Liver (tissue), 8 donors: ENCODE measurements at regions not wholly inside any gene's neighbourhood (a gene's known extent, or its start where the extent isn't known, plus 50 kb on each side); places are given as distances from the start of the nearest gene placed in this dataset.

ENCODE experiments used
- DNase-seq: peaks from one replicate; pipeline ENCODE4 v3.0.0-alpha.2; 2017; ENCODE audit warnings: low spot score
- H3K27ac ChIP-seq, 2 donors: one replicate each; pipeline ENCODE4 v1.7.0; 2013; ENCODE audit warnings: inconsistent platforms in 2 of 2, low read length in 2 of 2, control low read depth in 1 of 2, low read depth in 1 of 2, mild to moderate bottlenecking in 1 of 2
- H3K27me3 ChIP-seq, 4 donors: one replicate each; pipeline versions ENCODE4 v1.6.1 to v1.7.0; 2013; ENCODE audit warnings: low read length in 3 of 4, inconsistent platforms in 1 of 4, mild to moderate bottlenecking in 1 of 4, moderate library complexity in 1 of 4; ENCODE audit not compliant: control insufficient read depth in 4 of 4, insufficient read depth in 4 of 4
- H3K36me3 ChIP-seq, 4 donors: one replicate each; pipeline versions ENCODE4 v1.6.1 to v1.7.0; 2013; ENCODE audit warnings: low read length in 3 of 4, mild to moderate bottlenecking in 3 of 4, low read depth in 1 of 4, moderate library complexity in 1 of 4; ENCODE audit not compliant: control insufficient read depth in 4 of 4, insufficient read depth in 3 of 4
- H3K4me1 ChIP-seq, 4 donors: one replicate each; pipeline versions ENCODE4 v1.6.1 to v1.7.0; 2013; ENCODE audit warnings: low read length in 3 of 4, mild to moderate bottlenecking in 3 of 4, moderate library complexity in 1 of 4; ENCODE audit not compliant: control insufficient read depth in 4 of 4, insufficient read depth in 4 of 4
- H3K4me3 ChIP-seq, 3 donors: one replicate each; pipeline versions ENCODE4 v1.6.1 to v1.7.0; 2013; ENCODE audit warnings: low read length in 3 of 3, control low read depth in 1 of 3, low read depth in 1 of 3, mild to moderate bottlenecking in 1 of 3
- H3K9ac ChIP-seq, 2 donors: one replicate each; pipeline ENCODE4 v1.7.0; 2013; ENCODE audit warnings: low read length in 2 of 2, mild to moderate bottlenecking in 2 of 2, moderate library complexity in 2 of 2, control low read depth in 1 of 2, low read depth in 1 of 2
- H3K9me3 ChIP-seq, 4 donors: one replicate each; pipeline versions ENCODE4 v1.6.1 to v1.7.0; 2013; ENCODE audit warnings: low read length in 3 of 4; ENCODE audit not compliant: control insufficient read depth in 4 of 4
- ATF3 ChIP-seq: IDR thresholded peaks from 2 replicates; pipeline ENCODE4 v1.6.1; 2016; ENCODE audit warnings: antibody characterized with exemption
- CTCF ChIP-seq: fragments of 150-350 bp; IDR thresholded peaks from 2 replicates; pipeline ENCODE4 v1.5.1; 2017; ENCODE audit warnings: improper control_type of control experiment, low read depth, low read length; ENCODE audit not compliant: missing input control
- EGR1 ChIP-seq, 2 donors: IDR thresholded peaks; 2 replicates each; pipeline ENCODE4 v1.6.1; 2016 to 2018; ENCODE audit warnings: antibody characterized with exemption in 2 of 2, low read depth in 2 of 2
- FOXA1 ChIP-seq: IDR thresholded peaks from 2 replicates; pipeline ENCODE4 v1.6.1; 2016; ENCODE audit warnings: antibody characterized with exemption
- FOXA2 ChIP-seq: IDR thresholded peaks from 2 replicates; pipeline ENCODE4 v1.6.1; 2016; ENCODE audit warnings: antibody characterized with exemption
- GABPA ChIP-seq, 2 donors: IDR thresholded peaks in 1 of 2; conservative IDR thresholded peaks in 1 of 2; 2 replicates each; pipeline ENCODE4 v1.6.1; 2016; ENCODE audit warnings: antibody characterized with exemption in 2 of 2, mild to moderate bottlenecking in 1 of 2, moderate library complexity in 1 of 2
- HNF4A ChIP-seq, 2 donors: conservative IDR thresholded peaks; 2 replicates each; pipeline ENCODE4 v1.6.1; 2016; ENCODE audit warnings: antibody characterized with exemption in 2 of 2, mild to moderate bottlenecking in 2 of 2
- HNF4G ChIP-seq: IDR thresholded peaks from 2 replicates; pipeline ENCODE4 v1.6.1; 2016; ENCODE audit warnings: antibody characterized with exemption
- JUND ChIP-seq, 2 donors: IDR thresholded peaks; 2 replicates each; pipeline ENCODE4 v1.6.1; 2016; ENCODE audit warnings: antibody characterized with exemption in 2 of 2
- MAX ChIP-seq: IDR thresholded peaks from 2 replicates; pipeline ENCODE4 v1.6.1; 2016; ENCODE audit warnings: antibody characterized with exemption
- NR2F2 ChIP-seq: IDR thresholded peaks from 2 replicates; pipeline ENCODE4 v1.6.1; 2016; ENCODE audit warnings: antibody characterized with exemption
- RAD21 ChIP-seq, 2 donors: IDR thresholded peaks; 2 replicates each; pipeline ENCODE4 v1.6.1; 2016; ENCODE audit warnings: antibody characterized with exemption in 2 of 2, mild to moderate bottlenecking in 2 of 2
- REST ChIP-seq: IDR thresholded peaks from 2 replicates; pipeline ENCODE4 v1.6.1; 2016; ENCODE audit warnings: antibody characterized with exemption, mild to moderate bottlenecking
- RXRA ChIP-seq, 2 donors: IDR thresholded peaks; 2 replicates each; pipeline ENCODE4 v1.6.1; 2017 to 2018; ENCODE audit warnings: antibody characterized with exemption in 2 of 2, mild to moderate bottlenecking in 1 of 2
- TAF1 ChIP-seq: conservative IDR thresholded peaks from 2 replicates; pipeline ENCODE4 v1.6.1; 2016; ENCODE audit warnings: antibody characterized with exemption, mild to moderate bottlenecking
- YY1 ChIP-seq: IDR thresholded peaks from 2 replicates; pipeline ENCODE4 v1.6.1; 2016; ENCODE audit warnings: antibody characterized with exemption, mild to moderate bottlenecking
- ZBTB33 ChIP-seq: IDR thresholded peaks from 2 replicates; pipeline ENCODE4 v1.6.1; 2016; ENCODE audit warnings: antibody characterized with exemption
- WGBS: extraction: QIAGEN DNeasy Blood & Tissue Kit; methylation state at CpG from one replicate; pipeline ENCODE4 v1.1.7; 2013; 5-methylcytosine and 5-hydroxymethylcytosine counted together
- donor health status: healthy.
- donor health status: healthy.
- donor health status: healthy.
- donor health status: healthy.
- donor health status: healthy.

- H3K4me1 ChIP-seq = no peaks in the 10 kb centered on the region
- 91% methylated on average over 6 of the region's 6 CpGs for WGBS
Measured at GRCh38 chr9:18067548-18068120, 406.3 kb upstream of the ADAMTSL1 start.

More at GRCh38 chr9:18067548-18068120, 406.3 kb upstream of the ADAMTSL1 start:
- H3K9me3 ChIP-seq = no peaks in the 10 kb centered on the region
- no peak overlapping the region for H3K4me3 ChIP-seq
- no peak for TF ChIP-seq RXRA (IDR thresholded peaks at IDR 0.05)
- TF ChIP-seq MAX = no peak
- TF ChIP-seq CTCF = no peak
- no peak for TF ChIP-seq FOXA1
- TF ChIP-seq RAD21 (IDR thresholded peaks at IDR 0.05) = no peak
- TF ChIP-seq REST = no peak
- no peak for TF ChIP-seq FOXA2
- no peak for TF ChIP-seq HNF4G
- no peak for TF ChIP-seq ATF3
- no peak for TF ChIP-seq TAF1
- no peak for TF ChIP-seq ZBTB33
- no peak for TF ChIP-seq YY1
- TF ChIP-seq JUND (IDR thresholded peaks at IDR 0.05) = no peak
- TF ChIP-seq NR2F2 = no peak
- TF ChIP-seq HNF4A (conservative IDR thresholded peaks at IDR 0.05) = no peak
- no peak for TF ChIP-seq GABPA (IDR thresholded peaks at IDR 0.05 in 1 of 2, conservative IDR thresholded peaks at IDR 0.05 in 1 of 2)
- no peak for TF ChIP-seq EGR1 (IDR thresholded peaks at IDR 0.05; ENCODE audit: low read depth in 2 of 2)
- H3K9ac ChIP-seq = no peak overlapping the region
- H3K36me3 ChIP-seq = no peaks in the 10 kb centered on the region
- no peak overlapping the region for H3K27ac ChIP-seq
- no peaks in the 10 kb centered on the region for H3K27me3 ChIP-seq
- no peak for DNase-seq
